Activated CD4-positive, alpha-beta T cell treated with anti-CD3 and anti-CD28 coated beads, Interleukin-10, Interleukin-2, amounts not matched to agents 100 ng/mL and 50 ng/mL, durations not matched to agents 16 hours and 8 hours (primary cell): ENCODE measurements at regions not wholly inside any gene's neighbourhood (a gene's known extent, or its start where the extent isn't known, plus 50 kb on each side); places are given as distances from the start of the nearest gene placed in this dataset.
"Not testable (repeated sequence)": the region's sequence is repeated elsewhere in the genome, so short reads cannot be mapped to it uniquely, and the experiment has no call there.

Experiments used
- DNase-seq: peaks from one replicate; pipeline ENCODE4 v3.0.0-alpha.2; 2020

DNA sequence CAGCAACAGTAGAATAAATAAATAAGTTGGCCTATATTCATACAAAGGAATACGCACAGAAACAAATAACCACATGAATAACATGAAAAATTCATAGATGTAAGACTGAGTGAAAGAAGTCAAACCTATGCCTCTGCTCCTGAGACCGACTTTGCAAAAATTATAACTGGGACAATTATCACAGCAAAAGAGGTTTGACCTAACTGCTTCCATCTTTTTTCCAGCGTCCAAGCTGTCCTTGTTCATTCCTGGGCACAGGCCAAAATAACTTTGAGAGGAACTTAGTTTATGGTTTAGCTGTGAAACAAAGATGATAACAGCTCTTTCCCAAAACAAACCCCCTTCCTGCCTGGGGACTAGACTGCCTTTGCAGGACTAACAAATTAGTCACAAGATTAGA, 109.6 kb upstream of the NBPF11 start:
- not testable (repeated sequence) for DNase-seq

DNA sequence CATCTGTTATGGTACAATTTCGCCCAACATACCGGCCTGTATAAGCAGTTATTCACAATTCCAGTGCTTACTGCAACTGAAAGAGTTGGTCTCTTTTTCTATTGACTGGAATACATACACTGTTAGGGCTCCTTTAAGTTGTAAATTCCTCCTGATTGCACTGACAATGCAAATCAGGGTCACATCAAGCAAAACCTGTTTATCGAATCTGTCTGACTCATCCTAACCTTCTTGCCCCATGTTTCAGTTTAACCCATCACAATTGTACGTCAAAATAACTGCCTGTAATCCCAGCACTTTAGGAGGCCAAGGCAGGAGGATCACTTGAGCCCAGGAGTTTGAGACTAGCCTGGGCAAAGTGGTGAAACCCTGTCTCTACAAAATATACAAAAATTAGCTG, 105.8 kb upstream of the NBPF11 start:
- DNase-seq, result peak; percentile 43

DNA sequence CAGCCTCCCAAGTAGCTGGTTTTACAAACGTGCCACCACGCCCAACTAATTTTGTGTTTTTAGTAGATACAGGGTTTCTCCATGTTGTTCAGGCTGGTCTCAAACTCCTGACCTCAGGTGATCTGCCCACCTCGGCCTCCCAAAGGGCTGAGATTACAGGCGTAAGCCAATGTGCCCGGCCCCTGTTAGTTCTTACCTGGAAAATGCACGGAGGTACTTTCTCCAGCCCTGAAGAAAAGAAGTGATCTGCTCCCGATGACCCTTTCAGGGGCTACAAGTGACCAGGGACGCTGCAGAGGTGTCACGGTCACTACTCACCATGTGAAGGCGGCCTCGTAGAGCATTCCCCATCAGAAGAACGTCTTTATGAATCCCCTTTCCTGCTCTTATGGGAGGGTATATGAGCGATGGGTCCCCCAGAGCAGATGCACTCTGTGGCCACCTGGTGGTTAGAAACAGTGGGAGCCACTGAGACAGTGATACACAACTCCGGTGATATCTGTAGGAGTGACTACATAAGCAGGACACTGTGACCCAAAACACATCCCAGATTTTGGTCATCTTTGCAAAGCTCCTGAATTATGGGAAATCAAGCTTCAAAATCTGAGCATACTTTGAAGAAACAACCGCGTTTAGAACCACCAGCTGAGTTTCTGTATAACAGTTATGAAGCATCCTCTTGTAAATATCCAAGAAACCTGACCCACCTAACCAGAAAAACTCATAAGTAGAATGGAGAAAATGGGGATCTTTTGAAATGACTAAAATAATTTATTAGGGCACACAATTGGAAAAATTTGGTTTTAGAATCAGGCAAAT, 102.7 kb upstream of the NBPF11 start:
- DNase-seq, result peak; percentile 22

DNA sequence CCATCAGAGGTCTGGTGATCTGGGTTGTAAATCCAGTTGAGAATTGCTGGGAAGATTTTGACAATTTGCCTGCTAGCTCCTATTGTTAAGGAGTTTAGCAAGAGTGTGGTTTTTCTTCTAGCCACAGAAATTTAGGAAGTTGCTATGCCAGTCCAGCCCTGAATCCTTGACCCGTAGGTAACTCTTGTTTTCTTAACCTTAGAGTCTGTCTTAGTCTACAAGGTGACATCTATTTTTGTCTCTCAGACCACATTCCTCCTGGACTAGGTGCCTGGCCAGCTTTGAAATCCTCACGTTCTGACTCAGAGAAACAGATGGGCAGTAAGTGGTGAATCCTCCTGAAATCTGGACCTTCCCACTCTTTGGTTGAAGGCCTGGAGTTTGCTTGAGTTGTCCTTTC, 101.7 kb upstream of the NBPF11 start:
- DNase-seq, result not testable (repeated sequence)

GRCh38 chr1:148248798-148249197, 96.7 kb upstream of the NBPF11 start:
- not testable (repeated sequence) for DNase-seq

DNA sequence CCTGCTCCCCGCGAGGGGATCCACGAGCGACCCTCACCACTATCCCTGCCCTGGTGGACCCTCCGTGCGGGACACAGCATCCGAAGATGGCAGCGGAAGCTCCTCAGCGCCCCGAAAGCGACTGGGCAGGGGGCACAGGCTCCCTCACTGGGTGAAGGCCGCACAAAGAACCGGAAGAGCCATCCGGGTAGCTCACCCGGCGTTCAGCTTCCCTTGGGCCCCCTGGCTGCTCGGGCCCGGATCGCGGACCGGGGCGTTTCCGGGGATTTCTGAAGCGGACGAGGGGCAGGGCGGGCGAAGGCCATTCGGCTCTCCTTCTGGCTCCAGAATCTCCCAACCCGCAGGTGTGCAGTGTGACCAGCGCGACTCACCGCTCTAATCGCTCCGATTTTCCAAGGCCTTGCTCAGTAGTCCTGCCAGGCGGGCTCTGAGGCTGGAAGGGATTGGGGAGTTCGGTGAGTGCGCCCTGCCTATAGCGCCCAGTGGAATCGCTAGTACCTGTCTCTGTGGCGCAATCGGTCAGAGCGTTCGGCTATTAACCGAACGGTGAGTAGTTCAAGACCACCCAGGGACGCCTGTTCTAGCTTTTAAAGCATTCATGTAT, 94.3 kb upstream of the NBPF11 start:
- not testable (repeated sequence) for DNase-seq

DNA sequence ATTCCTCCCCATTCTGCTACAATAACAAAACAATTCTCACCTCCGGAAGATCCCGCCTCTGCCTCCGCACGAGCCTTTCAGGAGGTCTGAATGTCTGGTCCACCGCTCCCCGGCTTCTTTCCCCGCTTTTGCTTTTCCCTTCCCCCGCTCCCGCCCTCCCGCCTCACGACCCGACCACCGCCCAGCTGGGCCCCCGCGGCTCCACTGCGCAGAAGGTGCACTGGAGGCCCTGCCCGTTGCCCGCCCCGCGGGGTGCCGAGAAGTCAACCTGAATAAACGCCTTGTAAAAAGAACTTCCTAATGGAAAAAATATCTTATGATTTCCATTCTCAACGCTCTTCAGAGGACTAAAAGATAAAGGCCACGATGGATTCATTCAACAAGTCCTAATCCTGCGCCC, 93.8 kb upstream of the NBPF11 start:
- DNase-seq, result not testable (repeated sequence)

DNA sequence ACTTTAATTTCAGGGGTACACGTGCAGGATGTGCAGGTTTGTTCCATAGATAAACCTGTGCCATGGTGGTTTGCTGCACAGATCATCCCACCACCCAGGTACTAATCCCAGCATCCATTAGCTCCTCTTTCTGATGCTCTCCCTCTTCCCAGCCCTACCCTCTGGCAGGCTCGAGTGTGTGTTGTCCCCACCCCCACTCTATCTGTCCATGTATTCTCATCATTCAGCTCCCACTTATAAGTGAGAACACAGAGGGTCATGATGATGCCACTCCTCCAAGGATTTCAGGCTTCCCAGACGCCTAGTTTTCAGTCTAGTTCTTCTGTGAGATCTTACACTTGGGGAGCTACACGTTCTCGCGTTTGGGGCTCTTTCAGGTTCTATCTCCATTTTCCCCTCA, 93.4 kb upstream of the NBPF11 start:
- not testable (repeated sequence) for DNase-seq

- DNase-seq, result not testable (repeated sequence)
Observed at GRCh38 chr1:148233250-148233649, 81.2 kb upstream of the NBPF11 start.

DNA sequence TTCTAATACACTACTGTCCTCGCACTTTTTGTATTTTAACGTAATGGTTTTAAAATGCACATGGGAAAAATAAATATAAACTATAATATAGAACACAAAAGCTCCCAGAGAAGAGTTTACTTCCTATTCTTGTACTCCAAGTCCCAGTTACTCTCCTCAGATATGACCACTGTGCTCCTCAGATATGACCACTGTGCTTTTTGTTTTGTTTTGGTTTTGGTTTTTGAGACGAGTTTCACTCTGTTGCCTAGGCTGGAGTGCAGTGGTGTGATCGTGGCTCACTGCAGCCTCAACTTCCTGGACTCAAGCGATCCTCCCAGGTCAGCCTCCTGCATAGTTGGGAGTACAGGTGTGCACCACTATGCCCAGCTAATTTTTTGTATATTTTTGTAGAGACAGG, 76.8 kb upstream of the NBPF11 start:
- not testable (repeated sequence) for DNase-seq

- not testable (repeated sequence) for DNase-seq
Observed at GRCh38 chr1:148222399-148223159, 70.5 kb upstream of the NBPF11 start.

DNA sequence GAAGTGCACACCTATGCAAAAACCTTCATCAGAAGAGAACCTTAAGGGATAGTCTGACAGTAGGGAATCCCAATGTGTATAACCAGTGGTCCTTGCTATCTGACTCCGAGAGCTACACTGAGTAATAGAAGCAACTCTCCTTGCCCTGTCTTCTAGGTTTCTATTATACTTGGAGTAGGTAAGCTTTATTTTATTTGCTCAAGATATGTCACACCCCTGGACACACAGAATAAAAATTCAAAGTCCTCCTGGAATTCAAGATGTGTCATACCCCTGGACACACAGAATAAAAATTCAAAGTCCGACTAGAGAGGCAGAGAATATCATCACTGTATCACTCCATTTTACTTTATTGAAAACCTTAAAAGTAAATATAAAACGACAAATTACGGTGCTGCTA, 69.5 kb upstream of the NBPF11 start:
- DNase-seq, result not testable (repeated sequence)

GRCh38 chr1:148219229-148219628, 67.1 kb upstream of the NBPF11 start:
- DNase-seq, result not testable (repeated sequence)

DNA sequence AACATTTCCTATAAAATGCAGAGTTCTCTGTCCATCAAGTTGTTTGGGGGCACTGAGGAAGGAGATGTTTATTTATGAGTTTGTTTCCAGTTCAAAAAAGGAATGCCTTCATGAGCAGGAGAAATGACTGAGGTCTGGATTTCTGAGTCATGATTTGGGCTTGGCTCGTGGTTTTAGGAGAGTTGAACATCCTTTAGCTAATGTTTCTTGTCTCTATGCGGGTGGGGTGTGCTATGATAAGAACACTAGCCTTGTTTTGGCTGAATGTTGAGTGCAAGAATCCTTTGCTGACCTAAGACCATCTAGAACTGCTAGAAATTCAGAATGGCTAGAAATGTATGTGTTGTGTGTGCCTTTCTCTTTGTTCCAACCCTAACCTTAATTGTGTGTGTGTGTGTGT, 59.1 kb upstream of the NBPF11 start:
- DNase-seq, result not testable (repeated sequence)

DNA sequence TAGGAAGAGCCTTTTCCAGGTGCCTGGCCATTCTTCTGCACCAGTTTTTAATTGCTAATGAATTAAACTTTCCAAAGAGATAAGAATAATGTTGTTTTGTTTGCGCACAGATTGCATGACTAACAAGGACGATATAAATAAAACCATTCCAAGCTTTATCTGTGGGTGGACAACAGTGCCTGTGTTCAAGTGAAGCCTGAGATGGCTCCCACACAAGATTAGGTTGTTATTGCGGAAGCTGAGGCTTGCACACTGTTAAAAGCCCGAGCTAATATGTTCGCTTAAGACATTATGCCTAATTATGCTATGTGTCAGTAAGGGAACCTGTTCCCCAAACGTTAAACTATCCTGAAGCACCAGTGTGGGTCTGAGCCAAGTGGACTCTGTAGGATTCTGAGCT, 58.5 kb upstream of the NBPF11 start:
- DNase-seq, result not testable (repeated sequence)

GRCh38 chr1:148210166-148210565, 58.1 kb upstream of the NBPF11 start:
- DNase-seq, result not testable (repeated sequence)

DNA sequence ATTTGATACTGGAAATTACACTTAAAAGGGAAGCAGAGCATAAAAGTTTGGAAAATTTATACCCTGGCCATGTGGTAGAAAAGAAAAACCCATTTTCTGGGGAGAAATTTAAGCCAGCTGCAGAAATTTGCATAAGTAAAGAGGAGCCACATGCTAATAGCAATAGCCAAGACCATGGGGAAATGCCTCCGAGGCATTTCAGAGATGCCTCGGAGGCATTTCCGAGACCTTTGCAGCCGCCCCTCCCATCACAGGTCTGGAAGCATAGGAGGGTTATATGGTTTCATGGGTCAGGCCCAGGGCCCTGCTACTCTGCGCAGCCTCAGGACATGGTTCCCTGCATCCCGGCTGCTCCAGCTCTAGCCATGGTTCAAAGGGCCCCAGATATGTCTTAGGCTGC, 49.9 kb upstream of the NBPF11 start:
- DNase-seq, result not testable (repeated sequence)
